ENCODE measurements at regions not wholly inside any gene's neighbourhood (a gene's known extent, or its start where the extent isn't known, plus 50 kb on each side); places are given as distances from the start of the nearest gene placed in this dataset.

DNA sequence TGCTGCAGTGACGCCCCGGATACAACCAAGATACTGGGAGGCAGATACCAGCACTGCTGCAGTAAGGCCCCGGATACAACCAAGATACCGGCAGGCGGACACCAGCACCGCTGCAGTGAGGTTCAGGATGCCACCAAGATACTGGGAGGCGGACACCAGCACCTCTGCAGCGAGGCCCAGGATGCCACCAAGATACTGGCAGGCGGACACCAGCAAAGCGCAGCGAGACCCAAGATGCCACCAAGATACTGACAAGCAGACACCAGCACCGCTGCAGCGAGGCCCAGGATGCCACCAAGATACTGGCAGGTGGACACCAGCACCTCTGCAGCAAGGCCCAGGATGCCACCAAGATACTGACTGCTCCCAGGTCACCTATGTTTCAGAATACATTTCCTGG is 225.2 kb downstream of the BRD1 start:
- TF ChIP-seq, protein P1, sequence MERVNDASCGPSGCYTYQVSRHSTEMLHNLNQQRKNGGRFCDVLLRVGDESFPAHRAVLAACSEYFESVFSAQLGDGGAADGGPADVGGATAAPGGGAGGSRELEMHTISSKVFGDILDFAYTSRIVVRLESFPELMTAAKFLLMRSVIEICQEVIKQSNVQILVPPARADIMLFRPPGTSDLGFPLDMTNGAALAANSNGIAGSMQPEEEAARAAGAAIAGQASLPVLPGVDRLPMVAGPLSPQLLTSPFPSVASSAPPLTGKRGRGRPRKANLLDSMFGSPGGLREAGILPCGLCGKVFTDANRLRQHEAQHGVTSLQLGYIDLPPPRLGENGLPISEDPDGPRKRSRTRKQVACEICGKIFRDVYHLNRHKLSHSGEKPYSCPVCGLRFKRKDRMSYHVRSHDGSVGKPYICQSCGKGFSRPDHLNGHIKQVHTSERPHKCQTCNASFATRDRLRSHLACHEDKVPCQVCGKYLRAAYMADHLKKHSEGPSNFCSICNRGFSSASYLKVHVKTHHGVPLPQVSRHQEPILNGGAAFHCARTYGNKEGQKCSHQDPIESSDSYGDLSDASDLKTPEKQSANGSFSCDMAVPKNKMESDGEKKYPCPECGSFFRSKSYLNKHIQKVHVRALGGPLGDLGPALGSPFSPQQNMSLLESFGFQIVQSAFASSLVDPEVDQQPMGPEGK (tag by site-specific recombination; IDR thresholded peaks at IDR 0.05): no peak
- TF ChIP-seq, protein P2, sequence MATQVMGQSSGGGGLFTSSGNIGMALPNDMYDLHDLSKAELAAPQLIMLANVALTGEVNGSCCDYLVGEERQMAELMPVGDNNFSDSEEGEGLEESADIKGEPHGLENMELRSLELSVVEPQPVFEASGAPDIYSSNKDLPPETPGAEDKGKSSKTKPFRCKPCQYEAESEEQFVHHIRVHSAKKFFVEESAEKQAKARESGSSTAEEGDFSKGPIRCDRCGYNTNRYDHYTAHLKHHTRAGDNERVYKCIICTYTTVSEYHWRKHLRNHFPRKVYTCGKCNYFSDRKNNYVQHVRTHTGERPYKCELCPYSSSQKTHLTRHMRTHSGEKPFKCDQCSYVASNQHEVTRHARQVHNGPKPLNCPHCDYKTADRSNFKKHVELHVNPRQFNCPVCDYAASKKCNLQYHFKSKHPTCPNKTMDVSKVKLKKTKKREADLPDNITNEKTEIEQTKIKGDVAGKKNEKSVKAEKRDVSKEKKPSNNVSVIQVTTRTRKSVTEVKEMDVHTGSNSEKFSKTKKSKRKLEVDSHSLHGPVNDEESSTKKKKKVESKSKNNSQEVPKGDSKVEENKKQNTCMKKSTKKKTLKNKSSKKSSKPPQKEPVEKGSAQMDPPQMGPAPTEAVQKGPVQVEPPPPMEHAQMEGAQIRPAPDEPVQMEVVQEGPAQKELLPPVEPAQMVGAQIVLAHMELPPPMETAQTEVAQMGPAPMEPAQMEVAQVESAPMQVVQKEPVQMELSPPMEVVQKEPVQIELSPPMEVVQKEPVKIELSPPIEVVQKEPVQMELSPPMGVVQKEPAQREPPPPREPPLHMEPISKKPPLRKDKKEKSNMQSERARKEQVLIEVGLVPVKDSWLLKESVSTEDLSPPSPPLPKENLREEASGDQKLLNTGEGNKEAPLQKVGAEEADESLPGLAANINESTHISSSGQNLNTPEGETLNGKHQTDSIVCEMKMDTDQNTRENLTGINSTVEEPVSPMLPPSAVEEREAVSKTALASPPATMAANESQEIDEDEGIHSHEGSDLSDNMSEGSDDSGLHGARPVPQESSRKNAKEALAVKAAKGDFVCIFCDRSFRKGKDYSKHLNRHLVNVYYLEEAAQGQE (tag by site-specific recombination; IDR thresholded peaks at IDR 0.05): no peak
